Nephron (organoid): ENCODE measurements at regions not wholly inside any gene's neighbourhood (a gene's known extent, or its start where the extent isn't known, plus 50 kb on each side); places are given as distances from the start of the nearest gene placed in this dataset.
A peak's percentile ranks its signal among the peaks of the same experiment; 100 is the strongest.

Experiments used
- H3K27ac Mint-ChIP-seq, 3 experiments: 2 replicates each; pipeline ENCODE4 v1.8.0; 2020; ENCODE audit warnings: mixed read lengths in 3 of 3, mild to moderate bottlenecking in 2 of 3, moderate library complexity in 1 of 3
- H3K27me3 Mint-ChIP-seq: 2 replicates; pipeline ENCODE4 v1.8.0; 2021; ENCODE audit warnings: low read depth, mild to moderate bottlenecking, moderate library complexity, mixed read lengths
- H3K36me3 Mint-ChIP-seq: 2 replicates; pipeline ENCODE4 v1.8.0; 2020; ENCODE audit warnings: low read depth, mixed read lengths
- H3K4me1 Mint-ChIP-seq: 2 replicates; pipeline ENCODE4 v1.8.0; 2020; ENCODE audit warnings: mixed read lengths
- H3K4me3 Mint-ChIP-seq, 3 experiments: 2 replicates each; pipeline ENCODE4 v1.8.0; 2020; ENCODE audit warnings: mild to moderate bottlenecking in 3 of 3, mixed read lengths in 3 of 3, moderate library complexity in 2 of 3
- H3K9me3 Mint-ChIP-seq: 2 replicates; pipeline ENCODE4 v1.8.0; 2020; ENCODE audit warnings: mixed read lengths
- TF ChIP-seq, protein P1 (sequence below), 3 experiments: fragments of 200-600 bp; sonication (generic); IDR thresholded peaks; one replicate each; pipeline ENCODE4 v1.5.0; 2021; ENCODE audit warnings: antibody characterized with exemption in 3 of 3; ENCODE audit not compliant: unreplicated experiment in 3 of 3

DNA sequence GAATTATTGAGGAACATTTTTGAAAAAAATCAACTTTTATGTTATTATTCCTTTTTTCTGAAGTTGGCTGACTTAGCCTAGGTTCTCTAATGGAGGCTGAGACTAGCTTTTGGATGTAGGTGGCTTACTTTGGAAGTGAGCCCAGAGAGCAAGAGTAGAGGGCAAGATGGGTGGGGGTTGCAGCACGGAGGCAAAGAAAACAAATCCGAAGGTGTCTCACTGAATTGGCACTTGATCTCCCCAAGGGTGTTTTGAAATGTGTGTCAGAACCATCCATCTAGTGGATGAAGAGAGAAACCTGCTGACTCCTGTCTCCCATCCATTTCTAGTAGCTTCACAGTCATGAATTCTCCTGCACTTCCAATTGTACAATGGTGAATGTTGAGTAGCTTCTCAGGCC, 390.7 kb downstream of the TMEM182 start:
- H3K4me3 Mint-ChIP-seq: no peak overlapping the region
- H3K9me3 Mint-ChIP-seq: peaks cover 3% of the 10 kb centered on the region
- no peaks in the 10 kb centered on the region for H3K36me3 Mint-ChIP-seq
- no peaks in the 10 kb centered on the region for H3K27me3 Mint-ChIP-seq
- TF ChIP-seq, protein P1, sequence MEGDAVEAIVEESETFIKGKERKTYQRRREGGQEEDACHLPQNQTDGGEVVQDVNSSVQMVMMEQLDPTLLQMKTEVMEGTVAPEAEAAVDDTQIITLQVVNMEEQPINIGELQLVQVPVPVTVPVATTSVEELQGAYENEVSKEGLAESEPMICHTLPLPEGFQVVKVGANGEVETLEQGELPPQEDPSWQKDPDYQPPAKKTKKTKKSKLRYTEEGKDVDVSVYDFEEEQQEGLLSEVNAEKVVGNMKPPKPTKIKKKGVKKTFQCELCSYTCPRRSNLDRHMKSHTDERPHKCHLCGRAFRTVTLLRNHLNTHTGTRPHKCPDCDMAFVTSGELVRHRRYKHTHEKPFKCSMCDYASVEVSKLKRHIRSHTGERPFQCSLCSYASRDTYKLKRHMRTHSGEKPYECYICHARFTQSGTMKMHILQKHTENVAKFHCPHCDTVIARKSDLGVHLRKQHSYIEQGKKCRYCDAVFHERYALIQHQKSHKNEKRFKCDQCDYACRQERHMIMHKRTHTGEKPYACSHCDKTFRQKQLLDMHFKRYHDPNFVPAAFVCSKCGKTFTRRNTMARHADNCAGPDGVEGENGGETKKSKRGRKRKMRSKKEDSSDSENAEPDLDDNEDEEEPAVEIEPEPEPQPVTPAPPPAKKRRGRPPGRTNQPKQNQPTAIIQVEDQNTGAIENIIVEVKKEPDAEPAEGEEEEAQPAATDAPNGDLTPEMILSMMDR (IDR thresholded peaks at IDR 0.05; ENCODE audit: unreplicated experiment in 3 of 3): no peak
- H3K27ac Mint-ChIP-seq: no peak overlapping the region
- peaks cover 11% of the 10 kb centered on the region for H3K4me1 Mint-ChIP-seq

DNA sequence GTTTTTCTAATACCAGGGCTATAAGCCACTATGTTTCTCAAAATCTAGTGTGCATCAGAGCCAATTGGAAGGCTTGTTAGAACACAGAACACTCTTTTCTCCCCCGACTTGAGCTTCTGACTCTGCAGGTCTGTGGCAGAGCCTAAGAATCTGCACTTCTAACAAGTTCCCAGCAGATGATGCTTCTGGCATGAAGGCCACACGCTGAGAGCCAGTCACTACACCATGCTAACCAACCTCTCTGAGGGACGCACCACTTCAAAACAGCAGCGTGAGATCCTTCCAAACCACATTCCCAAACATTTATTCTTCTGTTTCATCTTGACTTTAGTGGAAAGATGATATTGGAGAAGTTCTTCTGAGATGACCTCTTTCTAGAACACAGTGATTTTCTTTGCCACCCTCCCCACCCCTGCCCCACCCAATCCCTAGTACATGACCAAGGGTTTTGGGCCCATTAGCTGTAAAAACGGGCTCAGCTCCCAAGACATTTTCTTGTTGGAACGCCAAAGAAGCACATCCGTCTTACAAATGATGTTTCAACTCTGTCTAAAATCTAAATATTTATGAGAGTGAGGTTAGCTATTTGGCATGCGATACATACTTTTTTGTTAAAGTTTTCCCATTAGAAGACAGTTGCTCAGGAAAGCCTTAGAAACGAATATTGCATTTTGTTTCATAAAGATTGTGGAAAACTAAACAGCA, 391.9 kb downstream of the TMEM182 start:
- Mint-ChIP-seq H3K27ac (peak overlapping the region in 2 of 3 experiments; percentile 44 to 66), H3K9me3 (peaks cover 3% of the 10 kb centered on the region), H3K4me1 (peaks cover 11% of the 10 kb centered on the region), H3K4me3 (no peak overlapping the region), H3K36me3 (no peaks in the 10 kb centered on the region), H3K27me3 (peaks cover 6% of the 10 kb centered on the region)
- TF ChIP-seq, protein P1 (IDR thresholded peaks at IDR 0.05; ENCODE audit: unreplicated experiment in 3 of 3): no peak

DNA sequence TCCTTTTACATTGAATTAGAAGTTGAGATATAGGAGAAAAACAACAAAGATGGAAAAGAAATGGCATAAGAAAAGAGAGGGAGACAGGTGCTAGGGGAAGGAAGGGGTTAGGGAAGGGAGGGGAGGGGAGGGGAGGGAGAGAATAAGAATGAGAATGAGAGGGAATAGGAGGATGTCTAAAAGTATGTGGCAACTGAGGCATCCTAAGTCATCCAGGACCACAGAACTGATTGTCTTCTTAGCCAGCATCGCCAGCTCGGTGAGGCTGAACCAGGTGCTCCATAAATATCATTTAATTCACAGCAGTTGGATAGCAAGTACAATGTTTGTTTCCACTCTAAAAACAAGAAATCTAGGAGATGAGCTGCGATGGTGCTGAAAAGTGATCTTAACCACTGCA, 393.5 kb downstream of the TMEM182 start:
- Mint-ChIP-seq H3K9me3 (peaks cover 3% of the 10 kb centered on the region), H3K27me3 (peaks cover 13% of the 10 kb centered on the region), H3K4me1 (peaks cover 11% of the 10 kb centered on the region), H3K4me3 (no peak overlapping the region), H3K27ac (no peak overlapping the region), H3K36me3 (no peaks in the 10 kb centered on the region)
- TF ChIP-seq, protein P1 (IDR thresholded peaks at IDR 0.05; ENCODE audit: unreplicated experiment in 3 of 3): no peak

DNA sequence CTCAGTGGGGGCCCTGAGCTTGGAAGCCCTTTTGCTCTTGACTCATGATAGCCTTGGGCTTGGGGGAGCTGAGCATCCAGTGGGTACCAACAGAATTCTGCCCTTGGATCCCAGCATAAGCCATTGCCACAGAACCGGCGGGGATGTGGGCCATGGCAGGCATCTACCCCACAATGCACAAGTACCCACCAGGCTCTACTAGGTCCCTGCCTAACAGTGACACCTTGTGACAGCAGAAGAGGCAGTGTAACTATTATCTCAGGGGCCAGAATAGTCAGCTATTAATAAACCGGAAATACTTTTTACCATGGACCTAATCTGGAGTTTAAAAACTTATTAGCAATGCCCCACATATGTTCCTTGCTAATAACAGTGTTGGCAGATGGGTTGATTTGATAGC, 397.2 kb downstream of the TMEM182 start:
- Mint-ChIP-seq H3K27me3 (peaks cover 18% of the 10 kb centered on the region), H3K4me3 (no peak overlapping the region), H3K27ac (no peak overlapping the region), H3K4me1 (peaks cover 7% of the 10 kb centered on the region), H3K36me3 (no peaks in the 10 kb centered on the region), H3K9me3 (no peaks in the 10 kb centered on the region)
- TF ChIP-seq, protein P1 (IDR thresholded peaks at IDR 0.05; ENCODE audit: unreplicated experiment in 3 of 3): no peak

DNA sequence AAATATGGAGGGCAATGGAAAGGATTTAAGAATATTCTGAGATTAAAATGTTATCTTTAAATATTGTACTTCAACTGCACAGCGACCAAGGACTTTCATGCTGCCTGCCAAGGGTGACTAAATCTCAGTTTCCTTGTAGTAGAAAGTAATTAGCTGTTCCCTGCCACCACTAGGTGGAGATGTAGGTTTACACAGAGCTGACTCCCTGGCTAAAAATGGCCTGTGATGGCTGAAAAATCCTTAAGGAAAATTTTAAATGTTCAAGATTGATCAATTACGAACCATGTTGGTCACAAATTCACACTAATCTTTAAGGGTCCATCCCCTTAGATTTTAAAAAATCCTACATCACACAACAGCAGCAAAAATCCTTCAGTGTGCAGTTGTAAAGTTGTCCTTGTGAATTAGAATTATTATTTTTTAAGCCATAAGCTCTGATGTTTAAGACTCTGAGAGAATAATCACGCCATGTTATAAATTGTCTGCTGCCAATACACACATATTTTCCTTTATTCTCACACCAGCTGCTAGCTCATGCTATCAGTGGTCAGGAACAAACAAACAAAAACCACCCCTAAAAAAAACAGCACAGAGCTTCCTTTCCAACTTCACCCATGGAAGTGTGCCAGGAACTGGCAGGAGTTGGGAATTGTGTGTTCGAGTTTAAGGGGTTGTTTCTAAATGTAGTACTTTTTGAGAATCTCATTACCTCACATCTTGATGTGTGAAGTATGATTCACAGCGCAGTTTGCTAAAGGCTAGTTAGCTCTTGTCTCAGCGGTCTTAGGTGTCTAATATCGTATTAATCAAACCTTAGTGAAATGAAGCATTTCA, 399.8 kb downstream of the TMEM182 start:
- no peak overlapping the region for H3K27ac Mint-ChIP-seq
- H3K4me1 Mint-ChIP-seq: no peaks in the 10 kb centered on the region
- no peaks in the 10 kb centered on the region for H3K9me3 Mint-ChIP-seq
- H3K27me3 Mint-ChIP-seq: peaks cover 22% of the 10 kb centered on the region
- H3K36me3 Mint-ChIP-seq: no peaks in the 10 kb centered on the region
- TF ChIP-seq, protein P1 (IDR thresholded peaks at IDR 0.05; ENCODE audit: unreplicated experiment in 3 of 3): peak; percentile 89 to 91 (median 90)
- H3K4me3 Mint-ChIP-seq: no peak overlapping the region
